ENCODE measurements at regions not wholly inside any gene's neighbourhood (a gene's known extent, or its start where the extent isn't known, plus 50 kb on each side); places are given as distances from the start of the nearest gene placed in this dataset.

- TF ChIP-seq POLR2A (IDR thresholded peaks at IDR 0.05; ENCODE audit: control extremely low read depth in 1 of 2, low read depth in 2 of 2, low read length in 2 of 2), result no peak
- no peak for TF ChIP-seq YY1 (IDR thresholded peaks at IDR 0.05; ENCODE audit: low read depth, low read length)
- TF ChIP-seq RFX5 (IDR thresholded peaks at IDR 0.05; ENCODE audit: borderline replicate concordance, low read depth, low read length), result no peak
- TF ChIP-seq EGR1 (IDR thresholded peaks at IDR 0.05; ENCODE audit: borderline replicate concordance, low read depth, low read length), result no peak
- TF ChIP-seq SIX5 (IDR thresholded peaks at IDR 0.05; ENCODE audit: low read depth, low read length), result no peak
- TF ChIP-seq RAD21 (IDR thresholded peaks at IDR 0.05 in 1 of 2, conservative IDR thresholded peaks at IDR 0.05 in 1 of 2; ENCODE audit: low read depth in 2 of 2, low read length in 2 of 2), result no peak
- no peak for TF ChIP-seq JUND (IDR thresholded peaks at IDR 0.05; ENCODE audit: low read length)
- no peak for TF ChIP-seq CTCF (IDR thresholded peaks at IDR 0.05; ENCODE audit: control extremely low read depth in 1 of 3, insufficient read depth in 1 of 3, low read depth in 1 of 3, low read length in 3 of 3)
- TF ChIP-seq, protein P1, sequence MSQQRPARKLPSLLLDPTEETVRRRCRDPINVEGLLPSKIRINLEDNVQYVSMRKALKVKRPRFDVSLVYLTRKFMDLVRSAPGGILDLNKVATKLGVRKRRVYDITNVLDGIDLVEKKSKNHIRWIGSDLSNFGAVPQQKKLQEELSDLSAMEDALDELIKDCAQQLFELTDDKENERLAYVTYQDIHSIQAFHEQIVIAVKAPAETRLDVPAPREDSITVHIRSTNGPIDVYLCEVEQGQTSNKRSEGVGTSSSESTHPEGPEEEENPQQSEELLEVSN (IDR thresholded peaks at IDR 0.05), result no peak
- no peak for TF ChIP-seq POLR2AphosphoS5 (IDR thresholded peaks at IDR 0.05; ENCODE audit: low read depth, low read length)
- no peak for TF ChIP-seq TAF1 (IDR thresholded peaks at IDR 0.05; ENCODE audit: low read depth, low read length)
- TF ChIP-seq, protein P2, sequence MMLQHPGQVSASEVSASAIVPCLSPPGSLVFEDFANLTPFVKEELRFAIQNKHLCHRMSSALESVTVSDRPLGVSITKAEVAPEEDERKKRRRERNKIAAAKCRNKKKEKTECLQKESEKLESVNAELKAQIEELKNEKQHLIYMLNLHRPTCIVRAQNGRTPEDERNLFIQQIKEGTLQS (IDR thresholded peaks at IDR 0.05; ENCODE audit: insufficient read depth, low read depth, low read length), result no peak
- TF ChIP-seq, protein P3, sequence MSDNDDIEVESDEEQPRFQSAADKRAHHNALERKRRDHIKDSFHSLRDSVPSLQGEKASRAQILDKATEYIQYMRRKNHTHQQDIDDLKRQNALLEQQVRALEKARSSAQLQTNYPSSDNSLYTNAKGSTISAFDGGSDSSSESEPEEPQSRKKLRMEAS (IDR thresholded peaks at IDR 0.05), result no peak
Observed at GRCh38 chr14:61174987-61175386, 106.2 kb downstream of the TMEM30B start.
